ENCODE measurements at regions not wholly inside any gene's neighbourhood (a gene's known extent, or its start where the extent isn't known, plus 50 kb on each side); places are given as distances from the start of the nearest gene placed in this dataset.

DNA sequence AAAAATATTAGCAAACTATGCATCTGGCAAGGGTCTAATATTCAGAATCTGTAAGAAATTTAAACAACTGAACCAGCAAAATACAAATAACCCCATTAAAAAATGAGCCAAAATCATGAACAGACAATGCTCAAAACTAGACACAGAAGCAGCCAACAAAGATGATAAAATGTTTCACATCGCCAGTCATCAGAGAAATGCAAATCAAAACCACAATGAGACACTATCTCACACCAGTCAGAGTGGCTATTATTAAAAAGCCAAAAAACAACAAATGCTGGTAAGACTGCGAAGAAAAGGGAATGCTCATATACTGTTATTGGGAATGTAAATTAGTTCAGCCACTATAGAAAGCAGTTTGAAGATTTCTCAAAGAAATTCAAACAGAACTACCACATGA, 201.3 kb upstream of the CPEB2 start:
- DNase-seq (ENCODE audit: low read depth), result no peak

DNA sequence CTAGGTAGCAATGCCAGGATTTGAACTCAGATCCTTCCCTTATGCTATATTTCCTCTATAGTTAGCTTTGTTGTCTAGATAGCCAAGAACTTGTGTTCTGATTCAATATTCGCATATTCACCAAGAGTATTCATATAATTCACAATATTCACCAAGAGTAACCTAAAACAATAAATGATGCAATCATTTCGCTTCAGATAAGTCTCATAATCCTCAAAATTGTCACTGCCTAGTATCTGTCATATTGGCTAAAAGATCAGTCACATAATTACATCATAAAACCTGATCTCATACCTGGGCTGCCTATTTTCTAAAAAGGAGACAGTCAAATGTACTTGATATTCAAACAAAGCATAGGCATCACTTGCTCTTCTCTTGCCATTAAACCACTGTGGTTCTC, 199.7 kb upstream of the CPEB2 start:
- DNase-seq (ENCODE audit: low read depth), result no peak

DNA sequence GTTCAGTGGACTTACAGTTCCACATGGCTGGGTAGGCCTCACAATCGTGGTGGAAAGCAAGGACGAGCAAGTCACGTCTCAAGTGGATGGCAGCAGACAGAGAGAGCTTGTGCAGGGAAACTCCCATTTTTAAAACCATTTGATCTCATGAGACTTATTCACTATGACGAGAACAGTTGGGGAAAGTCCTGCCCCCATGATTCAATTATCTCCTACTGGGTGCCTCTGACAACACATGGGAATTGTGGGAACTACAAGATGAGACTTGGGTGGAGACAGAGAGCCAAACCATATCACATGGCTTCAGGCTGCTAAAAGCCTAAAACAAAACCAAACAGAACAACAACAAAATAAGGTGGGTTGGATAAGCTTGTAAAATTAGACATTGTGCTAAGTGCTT, 194.4 kb upstream of the CPEB2 start:
- no peak for DNase-seq (ENCODE audit: low read depth)

GRCh38 chr4:14809203-14809602, 193.1 kb upstream of the CPEB2 start:
- DNase-seq (ENCODE audit: low read depth), result no peak

DNA sequence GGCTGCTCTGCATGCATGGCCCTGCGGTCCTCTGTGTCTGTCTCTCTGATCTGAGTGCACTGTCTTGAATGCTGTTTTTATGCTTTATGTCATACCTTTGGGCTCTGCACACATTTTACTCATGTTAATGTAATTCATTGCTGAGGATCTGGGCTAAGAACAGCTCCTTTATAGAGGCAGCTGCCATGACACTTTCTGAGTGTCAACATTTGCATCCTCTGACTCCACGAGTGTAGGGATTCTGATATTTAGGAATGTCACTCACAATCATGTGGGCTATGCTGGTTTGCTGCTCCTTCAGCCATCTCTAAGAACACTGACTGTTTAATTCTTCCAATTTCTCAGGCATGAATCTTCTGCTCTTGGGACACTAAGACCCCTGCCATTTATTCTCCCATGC, 192.2 kb upstream of the CPEB2 start:
- DNase-seq (ENCODE audit: low read depth), result no peak

DNA sequence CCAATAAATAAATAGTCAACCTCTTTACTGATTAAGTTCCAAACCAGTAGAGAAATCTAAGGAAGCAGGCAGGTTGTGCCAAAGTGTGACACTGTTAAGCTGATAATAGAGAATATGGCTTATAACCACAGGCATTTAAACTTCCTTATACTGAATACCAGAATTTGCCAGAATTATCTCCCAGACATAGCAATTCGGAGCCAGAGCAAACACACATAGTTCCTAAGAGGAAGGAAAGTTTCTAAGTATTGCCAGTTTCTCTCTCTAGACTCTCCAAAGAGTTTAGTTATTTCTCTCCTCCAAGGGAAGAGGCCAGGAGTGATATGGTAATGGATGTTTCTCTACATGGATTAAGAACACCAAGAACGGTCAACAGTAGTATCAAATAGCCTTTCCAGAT, 191.7 kb upstream of the CPEB2 start:
- no peak for DNase-seq (ENCODE audit: low read depth)

DNA sequence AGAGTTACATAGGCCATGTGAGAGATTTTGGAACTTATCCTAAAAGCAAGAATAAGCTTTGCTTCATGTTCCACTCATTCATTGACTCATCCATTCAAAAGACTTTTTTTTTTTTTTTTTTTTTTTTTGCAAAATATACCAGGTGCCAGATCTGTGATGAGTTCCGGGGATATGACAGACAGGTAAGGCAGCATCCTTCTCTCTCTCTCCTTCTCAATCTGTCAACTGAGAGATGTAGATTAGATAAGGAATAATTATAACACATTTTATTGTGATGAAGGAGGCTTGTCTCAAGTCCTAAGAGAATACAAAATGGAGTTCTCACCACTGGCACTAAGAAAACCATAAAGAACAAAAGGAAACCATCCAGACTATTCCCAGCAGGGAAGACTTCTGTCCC, 190.2 kb upstream of the CPEB2 start:
- DNase-seq (ENCODE audit: low read depth), result peak; percentile 36

DNA sequence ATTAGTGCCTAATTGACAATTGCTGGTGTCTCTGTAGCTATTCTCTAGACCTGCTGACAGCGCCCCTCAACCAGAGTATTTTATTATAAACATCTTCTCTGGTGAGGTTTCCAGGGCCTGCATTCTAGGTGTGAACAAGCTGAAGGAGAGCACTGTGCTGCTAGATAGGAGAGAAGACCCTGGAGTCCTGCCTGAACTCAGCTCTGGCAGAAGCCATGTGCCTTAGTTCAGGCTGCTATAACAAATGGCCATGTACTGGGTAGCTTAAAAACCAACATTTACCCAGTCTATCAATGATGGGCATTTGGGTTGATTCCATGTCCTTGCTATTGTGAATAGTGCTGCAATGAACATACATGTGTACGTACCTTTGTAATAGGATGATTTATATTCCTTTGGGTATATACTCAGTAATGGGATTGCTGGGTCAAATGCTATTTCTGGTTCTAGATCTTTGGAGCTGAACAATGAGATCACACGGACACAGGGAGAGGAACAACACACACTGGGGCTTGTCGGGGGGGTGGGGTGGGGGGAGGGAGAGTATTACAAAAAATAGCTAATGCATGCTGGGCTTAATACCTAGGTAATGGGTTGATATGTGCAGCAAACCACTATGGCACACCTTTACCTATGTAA, 185.5 kb upstream of the CPEB2 start:
- DNase-seq (ENCODE audit: low read depth), result no peak

GRCh38 chr4:14824189-14824588, 178.1 kb upstream of the CPEB2 start:
- DNase-seq (ENCODE audit: low read depth), result no peak

GRCh38 chr4:14827111-14827510, 175.2 kb upstream of the CPEB2 start:
- DNase-seq (ENCODE audit: low read depth), result no peak

DNA sequence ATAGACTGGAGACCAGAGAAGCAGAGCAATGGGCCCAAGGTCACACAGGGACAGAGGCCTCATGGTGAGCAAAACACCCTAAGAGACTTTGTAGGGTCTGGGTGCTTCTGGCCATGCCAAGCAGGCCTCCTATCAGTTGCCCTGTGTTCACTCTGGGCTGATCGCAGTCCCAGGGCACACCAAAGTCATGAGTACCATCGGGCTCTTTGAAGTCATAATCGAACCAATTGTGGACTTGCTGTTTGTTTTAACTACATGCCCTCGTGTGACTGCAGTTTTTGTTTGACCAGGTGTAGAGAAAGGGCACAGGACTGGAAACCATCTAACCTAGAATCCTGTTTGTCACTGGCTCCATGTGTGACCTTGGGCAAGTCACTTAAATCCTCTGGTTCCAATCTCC, 172.5 kb upstream of the CPEB2 start:
- no peak for DNase-seq (ENCODE audit: low read depth)

DNA sequence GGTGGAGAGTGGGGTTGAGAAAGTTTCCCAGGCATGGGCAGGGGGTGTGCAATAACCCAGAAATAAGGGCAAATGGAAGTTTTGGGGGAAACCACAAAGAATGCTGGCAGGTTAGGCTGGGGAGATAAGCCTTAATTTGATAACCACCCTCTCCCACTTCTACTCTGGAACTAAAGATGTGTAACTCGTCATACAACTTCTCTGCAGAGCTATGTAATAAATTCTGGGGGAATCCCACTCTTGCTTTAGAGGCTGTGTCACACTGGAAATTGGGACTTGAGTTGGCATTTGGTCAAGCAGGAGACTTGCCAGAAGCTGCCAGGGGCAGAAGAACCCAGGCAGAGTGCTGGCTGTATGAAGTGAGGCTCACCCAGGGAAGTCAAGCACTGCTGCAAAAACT, 170.9 kb upstream of the CPEB2 start:
- no peak for DNase-seq (ENCODE audit: low read depth)

DNA sequence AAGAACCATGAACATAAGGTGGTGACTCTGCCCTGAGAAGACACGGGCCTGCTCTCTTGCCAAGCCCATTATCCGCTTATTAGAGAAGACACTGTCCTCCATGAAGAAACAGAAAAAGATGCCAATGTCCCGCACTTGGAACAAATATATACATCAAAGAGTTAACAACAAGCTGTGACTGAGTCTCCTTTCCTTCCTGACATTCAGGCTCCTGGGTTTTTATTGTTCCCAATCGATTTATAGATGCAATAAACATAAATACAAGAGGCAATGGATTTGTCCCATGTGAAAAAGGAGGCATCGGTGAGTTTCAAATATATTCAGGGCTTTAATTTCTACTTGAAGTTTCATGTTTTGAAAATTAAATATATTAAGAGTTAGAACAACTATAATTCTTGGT, 169.2 kb upstream of the CPEB2 start:
- no peak for DNase-seq (ENCODE audit: low read depth)

- DNase-seq (ENCODE audit: low read depth), result no peak
Observed at GRCh38 chr4:14834382-14834781, 167.9 kb upstream of the CPEB2 start.

GRCh38 chr4:14835288-14835687, 167.0 kb upstream of the CPEB2 start:
- DNase-seq (ENCODE audit: low read depth), result no peak

GRCh38 chr4:14835708-14836425, 166.4 kb upstream of the CPEB2 start:
- no peak for DNase-seq (ENCODE audit: low read depth)

GRCh38 chr4:14837860-14838259, 164.4 kb upstream of the CPEB2 start:
- DNase-seq (ENCODE audit: low read depth), result no peak

- DNase-seq (ENCODE audit: low read depth), result no peak
Observed at GRCh38 chr4:14841801-14842768, 160.2 kb upstream of the CPEB2 start.

- DNase-seq (ENCODE audit: low read depth), result no peak
Observed at GRCh38 chr4:14842964-14843630, 159.2 kb upstream of the CPEB2 start.

DNA sequence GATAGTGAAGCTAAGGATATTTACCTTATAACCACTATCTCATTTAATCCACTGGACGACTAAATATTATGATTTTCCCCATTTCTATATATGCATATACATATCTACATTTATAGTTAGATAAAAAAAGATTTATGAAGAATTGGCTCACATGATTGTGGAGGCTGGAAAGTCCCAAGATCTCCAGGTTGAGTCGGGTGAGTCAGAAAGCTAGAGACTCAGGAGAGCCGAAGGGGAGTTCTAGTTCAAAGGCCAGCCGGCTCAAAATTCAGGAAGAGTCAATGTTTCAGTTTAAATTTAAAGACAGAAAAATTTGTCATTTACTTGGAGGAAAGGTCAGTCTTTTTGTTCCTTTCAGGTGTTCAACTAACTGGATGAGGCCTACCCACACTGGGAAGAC, 158.2 kb upstream of the CPEB2 start:
- DNase-seq (ENCODE audit: low read depth), result no peak

DNA sequence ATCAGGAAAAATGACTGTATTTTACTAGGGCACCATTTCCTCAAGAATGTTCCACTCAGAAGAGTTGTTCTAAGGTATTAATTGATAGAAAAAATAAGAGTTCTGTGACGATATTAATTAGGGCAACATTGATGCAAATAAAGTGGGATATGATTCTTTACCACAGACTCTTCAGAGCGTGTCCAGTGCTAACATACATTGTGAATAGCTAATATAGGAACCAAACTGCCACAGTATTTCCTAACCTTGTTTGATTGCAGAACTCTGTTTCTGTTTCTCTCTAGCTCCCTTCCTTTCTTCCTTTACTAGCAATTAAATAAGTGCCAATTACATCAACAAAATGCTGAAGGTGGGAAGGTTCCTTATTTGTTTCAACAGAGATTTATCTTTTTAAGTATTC, 154.1 kb upstream of the CPEB2 start:
- no peak for DNase-seq (ENCODE audit: low read depth)

- DNase-seq (ENCODE audit: low read depth), result no peak
Observed at GRCh38 chr4:14850455-14851097, 151.7 kb upstream of the CPEB2 start.

All from stromal cell of bone marrow (primary cell).